Muscle of leg (tissue), 3 donors: ENCODE measurements at regions not wholly inside any gene's neighbourhood (a gene's known extent, or its start where the extent isn't known, plus 50 kb on each side); places are given as distances from the start of the nearest gene placed in this dataset.
A peak's percentile ranks its signal among the peaks of the same experiment; 100 is the strongest.

Experiments used
- DNase-seq: peaks from one replicate; pipeline ENCODE4 v3.0.0; 2013
- H3K27ac ChIP-seq: one replicate; pipeline ENCODE4 v1.5.1; 2013; ENCODE audit warnings: mild to moderate bottlenecking, low read length, control low read depth
- H3K27me3 ChIP-seq: one replicate; pipeline ENCODE4 v1.6.1; 2013; ENCODE audit warnings: low read length; ENCODE audit not compliant: control insufficient read depth, insufficient read depth
- H3K36me3 ChIP-seq: one replicate; pipeline ENCODE4 v1.6.1; 2013; ENCODE audit warnings: low read length; ENCODE audit not compliant: control insufficient read depth, insufficient read depth
- H3K4me1 ChIP-seq: one replicate; pipeline ENCODE4 v1.6.1; 2013; ENCODE audit warnings: low read length; ENCODE audit not compliant: control insufficient read depth, insufficient read depth
- H3K4me3 ChIP-seq: one replicate; pipeline ENCODE4 v1.5.1; 2013; ENCODE audit warnings: low read length, control low read depth
- H3K9me3 ChIP-seq: replicated peaks from 2 replicates; pipeline ENCODE4 v1.6.1; 2013; ENCODE audit warnings: low read depth, low read length; ENCODE audit not compliant: control insufficient read depth
- WGBS: methylation state at CpG from one replicate; pipeline ENCODE4 v1.1.5; 2013; ENCODE audit warnings: missing lambda C conversion rate; ENCODE audit not compliant: insufficient coverage; 5-methylcytosine and 5-hydroxymethylcytosine counted together

DNA sequence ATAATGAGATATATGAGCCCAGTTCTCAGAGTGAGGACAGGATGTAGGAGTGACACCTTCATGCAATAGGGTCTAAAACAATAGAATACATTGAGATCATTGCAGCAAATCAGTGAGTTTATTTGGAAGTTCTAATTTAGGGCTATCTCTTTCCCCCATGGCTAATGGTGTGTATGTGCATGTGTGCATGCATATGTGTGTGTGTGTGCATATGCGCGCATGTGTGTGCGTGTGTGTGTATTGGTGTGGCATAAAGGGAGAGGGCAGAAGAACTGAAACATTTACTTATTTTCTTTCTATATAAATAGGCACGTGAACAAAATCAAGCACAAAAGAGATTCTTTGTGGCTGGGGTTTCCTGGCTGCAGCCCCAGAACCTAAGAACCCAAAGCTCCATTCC, 115.7 kb upstream of the VEPH1 start:
- Histone ChIP-seq H3K27ac (no peak overlapping the region), H3K9me3 (no peaks in the 10 kb centered on the region), H3K36me3 (no peaks in the 10 kb centered on the region), H3K4me3 (no peak overlapping the region), H3K27me3 (no peaks in the 10 kb centered on the region), H3K4me1 (peaks cover 2% of the 10 kb centered on the region)
- no CpG with 5 or more reads among the region's 4 CpGs for WGBS
- no peak for DNase-seq

DNA sequence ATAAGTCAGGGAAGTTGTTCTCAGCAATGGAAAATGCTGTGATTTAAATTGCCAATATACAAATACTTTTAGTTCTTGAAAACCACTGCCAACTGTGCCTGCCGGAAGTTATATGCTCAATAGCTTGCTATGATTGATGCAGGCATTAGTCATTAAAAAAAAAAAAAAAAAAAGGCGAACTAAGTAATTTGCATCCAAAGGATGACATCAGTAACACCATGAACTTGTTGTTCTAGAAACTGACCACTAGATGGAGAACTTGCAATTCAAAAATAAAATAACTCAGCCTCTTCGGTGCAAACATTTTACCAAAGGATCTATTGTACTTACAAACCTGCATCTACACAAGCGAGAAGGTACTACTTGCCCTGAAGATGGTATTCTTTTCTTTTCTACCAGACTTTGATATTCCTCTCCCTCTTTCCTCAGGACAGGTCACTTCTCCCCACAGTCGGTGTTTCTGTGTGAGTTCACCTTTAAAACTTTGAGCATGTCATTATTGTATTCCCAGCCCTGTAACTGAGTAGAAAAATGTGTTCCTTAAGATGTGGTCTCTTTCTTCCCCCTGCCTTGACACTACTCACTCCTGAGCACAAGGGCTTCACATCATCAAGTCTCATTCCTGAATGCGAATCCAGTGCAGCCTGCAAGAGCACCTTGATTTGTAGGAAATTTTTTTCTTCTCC, 115.0 kb upstream of the VEPH1 start:
- no peak overlapping the region for H3K4me3 ChIP-seq

DNA sequence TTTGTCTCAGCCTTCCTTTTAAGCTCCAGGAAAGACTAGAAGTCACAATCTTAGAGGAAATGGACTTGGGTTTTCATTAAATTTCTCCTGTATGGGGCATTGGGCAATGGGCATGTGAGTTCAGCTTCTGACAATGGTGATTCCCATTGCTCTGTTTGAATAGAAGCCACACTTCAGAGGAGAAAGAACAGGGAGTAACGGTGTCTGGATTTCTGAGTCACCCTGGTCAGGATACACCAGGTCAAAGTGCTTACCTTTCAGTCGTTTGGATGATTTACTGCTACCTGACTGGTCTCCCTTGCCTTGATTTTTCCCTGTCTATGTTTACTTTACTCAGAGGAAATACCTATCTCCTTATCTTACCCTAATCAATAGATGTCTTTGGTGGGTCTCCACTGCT, 111.7 kb upstream of the VEPH1 start:
- Histone ChIP-seq H3K36me3 (no peaks in the 10 kb centered on the region), H3K27me3 (no peaks in the 10 kb centered on the region), H3K27ac (no peak overlapping the region), H3K9me3 (no peaks in the 10 kb centered on the region), H3K4me1 (peaks cover 2% of the 10 kb centered on the region), H3K4me3 (no peak overlapping the region)
- DNase-seq = no peak
- 57% methylated on average over 1 of the region's 2 CpGs for WGBS

More for the DNA sequence above, 115.0 kb upstream of the VEPH1 start:
- no peaks in the 10 kb centered on the region for H3K36me3 ChIP-seq
- H3K27me3 ChIP-seq = no peaks in the 10 kb centered on the region
- WGBS = 0% methylated on average over 1 of the region's 6 CpGs
- H3K27ac ChIP-seq = no peak overlapping the region
- DNase-seq = peak; percentile 84
- H3K4me1 ChIP-seq = peaks cover 2% of the 10 kb centered on the region
- no peaks in the 10 kb centered on the region for H3K9me3 ChIP-seq

DNA sequence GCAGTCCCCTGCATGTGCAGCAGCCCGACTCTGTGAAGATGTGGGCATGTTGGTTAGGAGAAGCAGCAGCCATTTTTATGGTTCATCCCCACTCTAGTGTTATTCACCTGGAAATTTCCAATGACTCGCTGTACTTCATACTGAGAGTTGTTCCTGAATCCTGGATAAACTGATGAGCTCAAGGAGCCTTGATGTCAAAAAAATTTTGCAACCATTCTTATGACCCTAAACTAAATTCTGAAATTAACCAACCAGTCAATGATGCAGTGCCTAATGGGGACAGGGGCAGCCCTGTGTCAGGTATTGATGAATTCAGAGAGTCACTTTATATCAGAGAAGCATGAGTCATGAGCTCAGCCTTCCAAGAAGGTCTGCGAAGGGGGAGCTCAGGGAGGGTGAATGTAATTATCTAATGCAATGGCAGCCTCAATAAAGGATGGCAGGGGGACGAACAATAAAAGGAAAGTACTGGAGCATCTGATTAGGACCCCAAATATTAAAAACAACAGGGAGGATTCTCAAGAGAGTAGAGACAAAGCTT, 108.4 kb upstream of the VEPH1 start:
- DNase-seq = no peak
- Histone ChIP-seq H3K36me3 (no peaks in the 10 kb centered on the region), H3K4me3 (no peak overlapping the region), H3K27me3 (no peaks in the 10 kb centered on the region), H3K4me1 (no peaks in the 10 kb centered on the region), H3K27ac (no peak overlapping the region), H3K9me3 (no peaks in the 10 kb centered on the region)
- WGBS = no CpG with 5 or more reads among the region's 4 CpGs

DNA sequence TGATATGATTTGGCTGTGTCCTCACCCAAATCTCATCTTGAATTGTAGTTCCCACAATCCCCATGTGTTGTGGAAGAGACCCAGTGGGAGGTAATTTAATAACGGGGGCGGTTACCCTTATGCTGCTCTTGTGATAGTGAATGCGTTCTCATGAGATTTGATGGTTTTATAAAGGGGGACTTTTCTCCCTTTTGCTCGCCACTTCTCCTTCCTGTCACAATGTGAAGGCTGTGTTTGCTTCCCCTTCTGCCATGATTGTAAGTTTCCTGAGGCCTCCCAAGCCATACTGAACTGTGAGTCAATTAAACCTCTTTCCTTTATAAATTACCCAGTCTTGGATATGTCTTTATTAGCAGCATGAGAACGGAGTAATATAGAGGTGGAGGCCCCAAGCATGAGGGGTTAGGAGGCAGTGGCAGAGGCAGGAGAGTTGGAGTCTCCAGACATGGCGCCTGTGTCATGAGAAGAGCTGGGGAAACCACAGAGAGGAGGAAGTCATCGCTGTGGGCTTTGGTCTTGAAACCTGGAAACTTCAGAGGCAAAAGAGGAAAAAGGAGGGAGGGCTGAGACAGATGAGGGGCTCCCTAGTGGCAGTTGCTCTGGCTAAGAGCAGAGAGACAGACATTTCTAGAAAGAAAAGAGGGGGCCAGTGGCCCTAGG, 107.8 kb upstream of the VEPH1 start:
- Histone ChIP-seq H3K4me1 (peaks cover 4% of the 10 kb centered on the region), H3K4me3 (no peak overlapping the region), H3K27ac (no peak overlapping the region), H3K27me3 (no peaks in the 10 kb centered on the region), H3K36me3 (no peaks in the 10 kb centered on the region), H3K9me3 (no peaks in the 10 kb centered on the region)
- WGBS = 97% methylated on average over 2 of the region's 7 CpGs
- no peak for DNase-seq

DNA sequence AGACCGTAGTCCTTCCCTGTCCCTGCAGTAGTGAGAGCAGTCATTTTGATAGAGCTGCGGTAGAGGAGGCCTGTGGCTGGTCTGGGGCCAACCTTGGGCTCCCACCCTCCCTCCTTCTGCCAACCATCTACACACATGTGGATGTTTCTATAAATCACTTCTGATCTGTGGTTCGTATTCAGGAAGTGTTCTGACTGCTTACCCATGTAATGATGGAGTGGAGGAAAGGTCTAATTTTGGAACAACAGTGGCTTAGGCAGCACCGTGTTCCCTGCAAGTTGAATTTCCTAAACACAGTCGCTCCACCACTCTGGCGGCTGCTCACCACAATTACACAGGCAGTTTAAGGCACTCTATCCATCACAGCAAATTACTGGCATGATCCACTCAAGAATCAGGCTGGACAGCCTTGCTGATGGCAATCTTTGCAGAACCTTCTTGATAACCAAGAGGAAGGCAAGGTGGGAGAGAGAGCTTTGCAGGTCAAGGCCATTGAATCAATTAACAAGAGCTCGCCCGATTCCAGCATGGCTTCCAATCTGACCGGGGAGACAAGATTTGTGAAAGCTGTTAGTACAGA, 104.7 kb upstream of the VEPH1 start:
- no peaks in the 10 kb centered on the region for H3K9me3 ChIP-seq
- no peak overlapping the region for H3K4me3 ChIP-seq
- peaks cover 4% of the 10 kb centered on the region for H3K4me1 ChIP-seq
- H3K27me3 ChIP-seq = no peaks in the 10 kb centered on the region
- WGBS = 62% methylated on average over 3 of the region's 9 CpGs
- DNase-seq = no peak
- no peak overlapping the region for H3K27ac ChIP-seq
- no peaks in the 10 kb centered on the region for H3K36me3 ChIP-seq

DNA sequence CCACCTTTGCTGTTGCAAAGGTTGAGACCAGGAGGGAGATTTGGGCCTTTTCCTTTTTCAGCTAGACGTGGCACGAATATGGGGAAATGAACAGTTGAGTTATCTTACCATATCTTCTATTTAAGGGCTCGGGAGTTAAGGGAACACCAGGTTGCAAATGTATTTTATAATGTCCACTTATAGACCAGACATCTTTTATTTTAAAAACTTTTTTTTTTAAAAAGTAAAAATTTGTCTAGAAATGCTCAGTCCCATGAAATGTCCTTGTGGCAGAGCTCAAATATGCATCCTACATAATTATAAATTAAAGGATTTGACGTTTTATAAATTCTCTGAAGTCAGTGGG, 103.6 kb upstream of the VEPH1 start:
- peaks cover 4% of the 10 kb centered on the region for H3K4me1 ChIP-seq
- no peaks in the 10 kb centered on the region for H3K9me3 ChIP-seq
- H3K4me3 ChIP-seq = no peak overlapping the region
- no CpG with 5 or more reads among the region's 4 CpGs for WGBS
- H3K36me3 ChIP-seq = no peaks in the 10 kb centered on the region
- H3K27me3 ChIP-seq = no peaks in the 10 kb centered on the region
- no peak overlapping the region for H3K27ac ChIP-seq
- no peak for DNase-seq

DNA sequence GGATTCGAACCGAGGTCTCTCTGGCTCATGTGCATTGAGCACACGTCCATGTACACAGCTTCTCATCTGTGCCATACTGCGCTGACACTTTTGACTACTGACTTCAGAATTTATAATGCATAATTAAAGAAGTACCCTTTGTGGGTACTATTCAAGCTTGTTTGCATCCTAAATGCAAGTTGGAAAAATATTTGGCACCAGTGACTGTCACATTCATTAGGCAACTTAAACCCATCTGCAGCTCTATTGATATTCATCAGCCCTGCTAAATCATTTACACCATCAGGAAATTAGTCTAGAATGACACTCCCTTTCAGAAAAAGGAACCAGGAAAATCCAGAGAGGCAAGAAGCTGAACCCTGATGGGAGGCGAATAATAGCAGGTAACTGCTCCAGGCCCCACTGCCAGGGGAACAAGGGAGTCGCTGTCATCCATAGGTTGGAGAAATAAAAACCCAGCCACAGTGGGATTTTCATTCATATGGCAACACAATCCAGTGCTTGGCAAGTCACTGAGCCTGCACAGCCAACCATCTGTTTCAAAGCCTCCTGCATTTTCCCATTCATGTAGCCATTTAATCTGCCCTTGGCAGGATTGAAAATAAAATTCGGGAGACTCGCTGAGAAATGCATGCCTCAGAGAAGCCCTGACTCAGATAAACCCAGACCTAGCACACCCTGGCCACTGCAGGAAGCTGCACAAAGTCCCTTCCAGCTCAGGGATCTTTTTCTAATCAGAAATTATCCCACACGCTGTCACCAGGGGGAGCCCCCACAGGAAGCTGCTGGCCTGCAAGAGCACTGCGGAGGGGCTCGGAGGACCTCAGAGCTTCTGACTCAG, 103.0 kb upstream of the VEPH1 start:
- H3K27ac ChIP-seq = no peak overlapping the region
- WGBS = 13% methylated on average over 6 of the region's 11 CpGs
- no peaks in the 10 kb centered on the region for H3K27me3 ChIP-seq
- no peaks in the 10 kb centered on the region for H3K36me3 ChIP-seq
- H3K4me1 ChIP-seq = peaks cover 4% of the 10 kb centered on the region
- peak; percentile 84 for DNase-seq
- H3K9me3 ChIP-seq = no peaks in the 10 kb centered on the region
- no peak overlapping the region for H3K4me3 ChIP-seq

DNA sequence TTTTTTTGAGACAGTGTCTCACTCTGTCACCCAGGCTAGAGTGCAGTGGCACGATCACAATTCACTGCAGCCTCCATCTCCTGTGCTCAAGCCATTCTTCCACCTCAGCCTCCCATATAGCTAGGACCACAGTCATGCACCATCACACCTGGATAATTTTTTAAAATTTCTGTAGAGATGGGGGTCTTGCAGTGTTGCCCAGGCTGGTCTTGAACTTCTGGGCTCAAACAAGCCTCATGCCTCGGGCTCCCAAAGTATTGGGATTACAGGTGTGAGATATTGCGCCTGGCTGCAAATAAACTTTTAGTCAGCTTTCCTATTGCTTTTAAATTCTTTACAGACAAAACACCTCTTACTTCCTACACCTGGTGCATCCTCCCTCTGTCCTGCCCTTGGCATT, 102.1 kb upstream of the VEPH1 start:
- no peaks in the 10 kb centered on the region for H3K27me3 ChIP-seq
- H3K9me3 ChIP-seq = no peaks in the 10 kb centered on the region
- WGBS = 60% methylated on average over 2 of the region's 3 CpGs
- H3K36me3 ChIP-seq = no peaks in the 10 kb centered on the region
- H3K27ac ChIP-seq = no peak overlapping the region
- no peak overlapping the region for H3K4me3 ChIP-seq
- peaks cover 4% of the 10 kb centered on the region for H3K4me1 ChIP-seq
- DNase-seq = no peak

DNA sequence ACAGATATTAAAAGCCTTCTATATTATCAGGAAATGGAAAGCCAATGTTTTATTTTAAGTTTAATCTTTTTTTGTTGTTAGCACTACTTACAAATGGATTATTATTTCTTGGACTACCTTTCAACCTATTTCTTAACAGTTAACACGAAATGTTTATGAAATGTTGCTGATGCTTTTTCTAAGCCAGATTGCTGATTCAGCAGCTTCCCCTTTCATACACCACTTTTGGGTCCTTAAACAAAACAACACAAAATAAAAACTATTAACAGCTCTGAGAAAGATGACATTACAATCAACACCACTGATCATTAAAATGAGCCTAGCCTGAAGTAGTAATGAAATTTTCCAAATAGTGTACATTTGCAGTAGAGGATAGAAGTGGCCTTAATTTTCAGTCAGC, 99.2 kb upstream of the VEPH1 start:
- no peak for DNase-seq
- WGBS = no CpG with 5 or more reads among the region's 1 CpG
- no peak overlapping the region for H3K27ac ChIP-seq
- H3K9me3 ChIP-seq = no peaks in the 10 kb centered on the region
- peaks cover 4% of the 10 kb centered on the region for H3K4me1 ChIP-seq
- no peaks in the 10 kb centered on the region for H3K36me3 ChIP-seq
- no peak overlapping the region for H3K4me3 ChIP-seq
- no peaks in the 10 kb centered on the region for H3K27me3 ChIP-seq
